Stomach (tissue), 8 donors: ENCODE measurements at regions not wholly inside any gene's neighbourhood (a gene's known extent, or its start where the extent isn't known, plus 50 kb on each side); places are given as distances from the start of the nearest gene placed in this dataset.
"Not testable (repeated sequence)": the region's sequence is repeated elsewhere in the genome, so short reads cannot be mapped to it uniquely, and the experiment has no call there.

Source experiments
- DNase-seq, 2 donors: peaks; one replicate each; pipeline versions ENCODE4 v3.0.0 to v3.0.0-alpha.2; 2013 to 2019
- H3K27ac ChIP-seq, 5 donors: fragments of 200-600 bp in 4 of 5; sonication (generic) in 4 of 5; one replicate each; pipeline ENCODE4 v1.5.1; 2013 to 2019; ENCODE audit warnings: mild to moderate bottlenecking in 1 of 5, moderate library complexity in 1 of 5
- H3K27me3 ChIP-seq, 3 donors: fragments of 200-600 bp; sonication (generic); one replicate each; pipeline ENCODE4 v1.5.1; 2017 to 2019; ENCODE audit warnings: mixed run types in 1 of 3
- H3K36me3 ChIP-seq, 4 donors: fragments of 200-600 bp; sonication (generic); 1 replicate in 3 of 4; 2 replicates in 1 of 4; pipeline ENCODE4 v1.5.1; 2016 to 2019
- H3K4me1 ChIP-seq, 4 donors: fragments of 200-600 bp; sonication (generic); one replicate each; pipeline ENCODE4 v1.5.1; 2016 to 2019
- H3K4me3 ChIP-seq, 4 donors: fragments of 200-600 bp; sonication (generic) in 3 of 4; one replicate each; pipeline ENCODE4 v1.5.1; 2016 to 2019; ENCODE audit warnings: mild to moderate bottlenecking in 1 of 4
- H3K9me3 ChIP-seq, 4 donors: fragments of 200-600 bp; sonication (generic); one replicate each; pipeline ENCODE4 v1.5.1; 2016 to 2019
- EP300 ChIP-seq: sonication (generic); formaldehyde crosslinking; IDR thresholded peaks from one replicate; pipeline ENCODE4 v1.6.1; 2017; ENCODE audit warnings: antibody characterized with exemption
- POLR2A ChIP-seq, 4 donors: fragments of 450-650 bp; IDR thresholded peaks; one replicate each; pipeline ENCODE4 v1.6.1; 2016; ENCODE audit warnings: antibody characterized with exemption in 4 of 4, control low read depth in 2 of 4, mild to moderate bottlenecking in 1 of 4, moderate library complexity in 1 of 4
- POLR2AphosphoS5 ChIP-seq, 3 donors: sonication (generic); formaldehyde crosslinking; IDR thresholded peaks; one replicate each; pipeline ENCODE4 v1.6.1; 2016; ENCODE audit warnings: antibody characterized with exemption in 3 of 3
- WGBS, 5 donors: extraction: QIAGEN DNeasy Blood & Tissue Kit in 3 of 5; methylation state at CpG; one replicate each; pipeline versions ENCODE4 v1.1.5 to v1.1.7; 2013 to 2018; 5-methylcytosine and 5-hydroxymethylcytosine counted together
- intact Hi-C: fragments of 100-400 bp; cut with DNase I; formaldehyde crosslinking; loops from one replicate; pipeline ENCODE4 v1.15.1; 2023; ENCODE audit warnings: low total_unique reads
- TF ChIP-seq, protein P1 (sequence below), 7 experiments: fragments of 450-650 bp in 4 of 7; fragments of 200-600 bp in 3 of 7; sonication (generic) in 3 of 7; IDR thresholded peaks; one replicate each; pipeline ENCODE4 v1.5.1; 2016 to 2019; ENCODE audit warnings: antibody characterized with exemption in 7 of 7, control low read depth in 2 of 7, mild to moderate bottlenecking in 1 of 7
- donor health status: healthy with polysubstance abuse.
- donor health status: Bipolar disorder and iron deficiency.
- donor health status: healthy.

DNA sequence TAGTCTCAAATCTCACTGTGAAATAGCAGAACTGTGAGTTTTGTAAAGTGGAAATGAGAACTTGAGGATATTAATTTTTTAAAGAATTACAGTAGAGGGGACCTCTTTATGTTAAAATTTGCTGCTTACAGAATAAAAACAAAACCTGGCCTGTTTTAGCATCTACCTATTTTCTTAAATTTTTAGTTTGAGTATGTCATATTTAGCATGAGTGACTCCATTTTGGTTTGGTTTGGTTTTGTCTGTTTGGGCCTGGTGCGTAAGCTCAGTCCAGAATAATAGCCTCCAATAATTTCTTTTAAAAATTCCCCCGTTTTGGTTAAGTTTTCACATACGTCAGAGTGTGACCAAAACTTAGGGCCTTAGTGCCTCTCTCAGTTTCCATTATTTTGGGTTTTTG, 152.0 kb upstream of the ZNF92 start:
- H3K4me3 ChIP-seq = no peak overlapping the region
- H3K27ac ChIP-seq = no peak overlapping the region
- TF ChIP-seq EP300 = no peak
- TF ChIP-seq POLR2A (IDR thresholded peaks at IDR 0.05) = no peak
- TF ChIP-seq POLR2AphosphoS5 (IDR thresholded peaks at IDR 0.05) = no peak
- TF ChIP-seq, protein P1, sequence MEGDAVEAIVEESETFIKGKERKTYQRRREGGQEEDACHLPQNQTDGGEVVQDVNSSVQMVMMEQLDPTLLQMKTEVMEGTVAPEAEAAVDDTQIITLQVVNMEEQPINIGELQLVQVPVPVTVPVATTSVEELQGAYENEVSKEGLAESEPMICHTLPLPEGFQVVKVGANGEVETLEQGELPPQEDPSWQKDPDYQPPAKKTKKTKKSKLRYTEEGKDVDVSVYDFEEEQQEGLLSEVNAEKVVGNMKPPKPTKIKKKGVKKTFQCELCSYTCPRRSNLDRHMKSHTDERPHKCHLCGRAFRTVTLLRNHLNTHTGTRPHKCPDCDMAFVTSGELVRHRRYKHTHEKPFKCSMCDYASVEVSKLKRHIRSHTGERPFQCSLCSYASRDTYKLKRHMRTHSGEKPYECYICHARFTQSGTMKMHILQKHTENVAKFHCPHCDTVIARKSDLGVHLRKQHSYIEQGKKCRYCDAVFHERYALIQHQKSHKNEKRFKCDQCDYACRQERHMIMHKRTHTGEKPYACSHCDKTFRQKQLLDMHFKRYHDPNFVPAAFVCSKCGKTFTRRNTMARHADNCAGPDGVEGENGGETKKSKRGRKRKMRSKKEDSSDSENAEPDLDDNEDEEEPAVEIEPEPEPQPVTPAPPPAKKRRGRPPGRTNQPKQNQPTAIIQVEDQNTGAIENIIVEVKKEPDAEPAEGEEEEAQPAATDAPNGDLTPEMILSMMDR (IDR thresholded peaks at IDR 0.05) = no peak
- no peak for DNase-seq
- no peaks in the 10 kb centered on the region for H3K36me3 ChIP-seq
- H3K4me1 ChIP-seq = no peaks in the 10 kb centered on the region
- no peaks in the 10 kb centered on the region for H3K27me3 ChIP-seq
- intact Hi-C loops = no loop called here
- 88 to 98% (median 91%) methylated on average over 3 of the region's 3 CpGs for WGBS, 5 donors
- no peaks in the 10 kb centered on the region for H3K9me3 ChIP-seq

DNA sequence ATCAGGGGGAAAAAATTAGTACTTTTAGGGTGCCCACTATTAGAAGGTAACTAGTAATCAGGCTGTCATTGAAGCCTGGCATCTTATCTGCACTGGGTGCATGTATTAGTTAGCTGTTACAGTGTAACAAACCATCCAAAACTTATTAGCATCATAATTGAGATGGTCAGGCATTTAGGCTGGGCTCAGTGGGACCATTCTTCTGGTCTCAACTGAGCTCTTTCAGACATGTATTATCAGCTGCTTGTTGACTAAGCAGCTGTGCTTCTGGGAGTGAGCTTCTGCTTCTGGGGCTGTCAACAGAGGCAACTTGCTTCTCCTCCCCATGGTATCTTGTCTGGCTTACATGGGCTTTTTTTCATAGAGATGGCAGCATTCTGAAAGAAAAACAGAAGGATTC, 154.0 kb upstream of the ZNF92 start:
- no peak for DNase-seq
- intact Hi-C loops = no loop called here
- TF ChIP-seq, protein P1 (IDR thresholded peaks at IDR 0.05) = no peak
- no peak for TF ChIP-seq POLR2AphosphoS5 (IDR thresholded peaks at IDR 0.05)
- TF ChIP-seq EP300 = no peak
- TF ChIP-seq POLR2A (IDR thresholded peaks at IDR 0.05) = no peak

GRCh38 chr7:65216469-65216868, 157.2 kb upstream of the ZNF92 start:
- TF ChIP-seq, protein P1 (IDR thresholded peaks at IDR 0.05) = peak in 5 of 7 experiments; percentile 41 to 77 (median 59)
- no peak for TF ChIP-seq POLR2AphosphoS5 (IDR thresholded peaks at IDR 0.05)
- whole genome bisulfite sequencing, 5 donors = 7 to 13% (median 11%) methylated on average over 8 of the region's 8 CpGs
- no peaks in the 10 kb centered on the region for H3K9me3 ChIP-seq
- H3K4me1 ChIP-seq = no peaks in the 10 kb centered on the region
- peak; percentile 79 to 90 for DNase-seq
- no peaks in the 10 kb centered on the region for H3K36me3 ChIP-seq
- no peak overlapping the region for H3K4me3 ChIP-seq
- no peak overlapping the region for H3K27ac ChIP-seq
- no peaks in the 10 kb centered on the region for H3K27me3 ChIP-seq
- intact Hi-C loops = no loop called here

More for the DNA sequence above, 154.0 kb upstream of the ZNF92 start:
- no peak overlapping the region for H3K4me3 ChIP-seq
- H3K36me3 ChIP-seq = no peaks in the 10 kb centered on the region
- H3K9me3 ChIP-seq = no peaks in the 10 kb centered on the region
- no peaks in the 10 kb centered on the region for H3K4me1 ChIP-seq
- no peak overlapping the region for H3K27ac ChIP-seq
- no peaks in the 10 kb centered on the region for H3K27me3 ChIP-seq

GRCh38 chr7:65213260-65213659, 160.4 kb upstream of the ZNF92 start:
- WGBS, 5 donors = 0 to 38% (median 13%) methylated on average over 1 of the region's 1 CpG
- H3K27me3 ChIP-seq, H3K27ac ChIP-seq, DNase-seq, H3K4me3 ChIP-seq, H3K4me1 ChIP-seq, H3K36me3 ChIP-seq, H3K9me3 ChIP-seq, intact Hi-C loops: not testable (repeated sequence)

GRCh38 chr7:65199221-65199620, 174.4 kb upstream of the ZNF92 start:
- DNase-seq, intact Hi-C loops, H3K4me1 ChIP-seq, H3K27ac ChIP-seq, H3K36me3 ChIP-seq, H3K4me3 ChIP-seq, H3K27me3 ChIP-seq, H3K9me3 ChIP-seq: not testable (repeated sequence)
- no CpG with 5 or more reads among the region's 1 CpG for WGBS, 5 donors

- H3K27me3 ChIP-seq, H3K36me3 ChIP-seq, H3K4me3 ChIP-seq, H3K9me3 ChIP-seq, H3K4me1 ChIP-seq, intact Hi-C loops, DNase-seq, H3K27ac ChIP-seq: not testable (repeated sequence)
- 43 to 70% (median 57%) methylated on average over 2 to 4 of the region's 8 CpGs for WGBS, 5 donors
These were observed 180.2 kb upstream of the ZNF92 start for GRCh38 chr7:65193334-65194058.

DNA sequence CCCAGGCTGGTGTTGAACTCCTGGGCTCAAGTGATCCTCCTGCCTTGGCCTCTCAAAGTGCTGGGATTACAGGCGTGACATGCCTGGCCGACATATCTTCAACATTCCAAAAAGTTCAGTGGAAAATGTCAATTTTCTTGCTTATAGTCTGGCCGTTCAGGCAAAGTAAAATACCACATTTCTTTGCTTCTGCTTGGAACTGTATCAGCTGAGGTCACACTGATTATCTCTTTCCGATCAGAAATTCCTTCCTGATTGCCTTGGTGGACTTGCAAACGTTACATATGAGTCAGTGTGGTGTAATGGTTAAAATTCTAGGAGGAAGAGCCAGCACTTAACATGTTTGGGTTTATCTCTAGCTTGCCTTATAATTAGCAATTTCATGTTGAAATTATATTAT, 170.6 kb upstream of the ERV3-1 start:
- intact Hi-C loops, H3K27me3 ChIP-seq, DNase-seq, H3K4me1 ChIP-seq, H3K4me3 ChIP-seq, H3K27ac ChIP-seq, H3K36me3 ChIP-seq, H3K9me3 ChIP-seq: not testable (repeated sequence)
- 55 to 74% (median 73%) methylated on average over 3 to 5 of the region's 5 CpGs for WGBS, 5 donors

- DNase-seq, H3K4me1 ChIP-seq, H3K9me3 ChIP-seq, H3K4me3 ChIP-seq, H3K27me3 ChIP-seq, intact Hi-C loops, H3K36me3 ChIP-seq, H3K27ac ChIP-seq: not testable (repeated sequence)
- WGBS, 5 donors = no CpG with 5 or more reads among the region's 3 CpGs
These were observed 143.6 kb upstream of the ERV3-1 start for GRCh38 chr7:65150105-65150504.
